SHP77 (cell line): ENCODE measurements at regions not wholly inside any gene's neighbourhood (a gene's known extent, or its start where the extent isn't known, plus 50 kb on each side); places are given as distances from the start of the nearest gene placed in this dataset.

ENCODE experiments used
- DNase-seq, 2 experiments: peaks; one replicate each; lab custom pipeline; 2025; lab: John Stamatoyannopoulos, UW

DNA sequence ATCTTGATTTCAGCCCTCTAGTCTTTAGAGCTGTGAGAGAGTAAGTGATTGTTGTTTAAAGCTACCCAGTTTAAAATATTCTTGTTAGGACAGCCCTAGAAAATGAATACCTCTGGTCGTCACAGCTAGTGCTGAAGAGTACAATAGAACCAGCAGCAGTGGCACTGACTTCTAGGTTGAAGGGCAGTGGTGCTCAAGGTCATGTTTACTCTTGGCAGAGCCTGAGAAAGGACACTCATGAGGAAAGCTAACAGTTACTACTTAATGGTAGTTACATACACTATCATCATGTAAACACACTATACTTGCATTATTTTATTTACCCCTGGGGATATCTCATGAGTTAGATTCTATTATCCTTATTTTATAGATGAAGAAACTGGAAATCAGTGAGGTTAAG is 323.0 kb downstream of the SH2D4B start:
- DNase-seq, result no peak

GRCh38 chr10:80861882-80862281 is 324.2 kb downstream of the SH2D4B start:
- DNase-seq, result no peak

DNA sequence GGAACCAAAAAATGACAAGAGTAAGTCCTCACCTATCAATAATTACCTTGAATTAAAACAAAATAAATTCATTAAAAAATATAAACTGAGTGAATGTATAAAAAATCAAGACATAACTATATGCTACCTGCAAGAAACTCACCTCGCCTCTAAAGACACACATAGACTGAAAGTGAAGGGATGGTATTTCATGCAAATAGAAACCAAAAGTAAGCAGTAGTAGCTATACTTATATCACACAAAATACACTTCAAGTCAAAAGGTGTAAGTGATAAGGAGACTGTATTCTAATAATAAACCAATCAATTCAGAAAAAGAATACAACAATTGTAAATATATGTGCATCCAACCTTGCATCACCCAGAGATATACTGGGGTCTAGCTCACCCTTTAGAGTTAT is 332.6 kb downstream of the SH2D4B start:
- no peak for DNase-seq

DNA sequence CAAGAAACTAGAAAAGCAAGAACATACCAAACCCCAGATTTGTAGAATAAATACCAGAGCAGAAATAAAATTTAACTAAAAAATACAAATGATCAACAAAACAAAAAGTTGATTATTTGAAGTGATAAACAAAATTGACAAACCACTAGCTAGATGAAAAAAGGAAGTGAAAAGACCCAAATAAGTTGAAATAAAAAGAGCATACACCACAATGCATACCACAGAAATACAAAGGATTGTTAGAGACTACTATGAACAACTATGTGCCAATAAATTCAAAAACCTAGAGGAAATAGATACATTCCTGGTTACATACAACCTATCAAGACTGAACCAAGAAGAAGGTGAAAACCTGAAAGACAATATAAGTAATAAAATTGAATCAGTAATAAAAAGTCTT is 333.4 kb downstream of the SH2D4B start:
- no peak for DNase-seq

DNA sequence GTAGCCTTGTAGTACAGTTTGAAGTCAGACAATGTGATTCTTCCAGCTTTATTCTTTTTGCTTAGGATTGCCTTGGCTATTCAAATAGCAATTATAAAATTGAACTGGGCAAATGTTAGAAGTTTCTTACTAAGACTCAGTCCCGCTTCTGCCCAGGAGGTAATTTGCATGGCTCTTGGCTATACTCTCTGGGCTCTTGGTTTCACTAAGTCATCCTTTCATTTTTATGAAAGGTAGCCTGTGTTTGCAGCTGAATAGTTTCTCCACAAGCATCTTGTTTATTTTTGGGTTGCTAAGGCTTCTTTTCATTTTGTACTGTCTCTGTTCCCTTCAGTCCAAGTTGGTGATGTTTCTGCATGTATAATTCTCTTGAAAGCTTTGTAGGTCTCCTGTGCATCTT is 340.6 kb downstream of the SH2D4B start:
- DNase-seq, result no peak

GRCh38 chr10:80890146-80890545 is 352.4 kb downstream of the SH2D4B start:
- no peak for DNase-seq

GRCh38 chr10:80893256-80893655 is 355.6 kb downstream of the SH2D4B start:
- DNase-seq, result no peak

- DNase-seq, result no peak
Observed at GRCh38 chr10:80894311-80894791, 356.6 kb downstream of the SH2D4B start.

GRCh38 chr10:80894797-80895467 is 357.2 kb downstream of the SH2D4B start:
- no peak for DNase-seq

- no peak for DNase-seq
Observed at GRCh38 chr10:80896076-80896475, 358.4 kb downstream of the SH2D4B start.

GRCh38 chr10:80896959-80897358 is 359.3 kb downstream of the SH2D4B start:
- no peak for DNase-seq

DNA sequence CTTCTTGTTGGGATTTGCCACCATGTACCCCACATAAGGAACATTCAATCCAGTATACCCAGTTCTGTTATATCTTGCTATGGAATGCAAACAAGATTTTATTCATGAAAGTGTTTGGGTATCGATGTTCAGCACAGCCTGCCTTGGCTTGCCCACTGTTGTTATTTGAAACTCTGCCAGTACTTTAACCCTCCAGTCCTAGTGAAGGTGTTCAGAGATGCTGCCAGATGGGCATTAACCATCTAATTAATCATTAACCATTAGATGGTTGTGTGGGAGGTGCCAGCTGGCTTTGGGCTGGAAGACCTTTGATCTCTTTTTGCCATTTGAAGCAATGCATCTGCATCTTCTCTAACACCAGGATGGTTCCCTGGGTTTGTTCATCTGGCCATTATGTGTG is 363.0 kb downstream of the SH2D4B start:
- DNase-seq, result no peak

DNA sequence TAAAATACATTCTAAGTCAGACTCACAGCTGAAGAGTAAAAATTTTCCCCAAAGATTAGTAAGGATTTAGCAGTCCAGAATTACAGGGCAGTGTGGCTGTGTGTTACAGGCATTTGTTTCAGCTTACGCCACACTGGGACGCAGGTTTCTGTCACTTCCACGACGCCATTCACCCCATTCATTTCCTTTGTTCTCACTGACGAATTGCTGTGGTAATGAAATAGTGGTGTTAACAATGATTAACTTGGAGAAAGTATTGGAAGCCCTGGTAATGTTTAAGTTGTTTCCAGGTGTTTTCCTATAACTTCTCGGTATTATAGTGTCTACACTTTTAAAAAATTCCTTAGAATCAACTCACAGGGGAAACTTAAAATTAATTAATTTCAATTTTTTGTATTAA is 370.9 kb downstream of the SH2D4B start:
- no peak for DNase-seq

- DNase-seq, result no peak
Observed at GRCh38 chr10:80909254-80909653, 371.6 kb downstream of the SH2D4B start.

DNA sequence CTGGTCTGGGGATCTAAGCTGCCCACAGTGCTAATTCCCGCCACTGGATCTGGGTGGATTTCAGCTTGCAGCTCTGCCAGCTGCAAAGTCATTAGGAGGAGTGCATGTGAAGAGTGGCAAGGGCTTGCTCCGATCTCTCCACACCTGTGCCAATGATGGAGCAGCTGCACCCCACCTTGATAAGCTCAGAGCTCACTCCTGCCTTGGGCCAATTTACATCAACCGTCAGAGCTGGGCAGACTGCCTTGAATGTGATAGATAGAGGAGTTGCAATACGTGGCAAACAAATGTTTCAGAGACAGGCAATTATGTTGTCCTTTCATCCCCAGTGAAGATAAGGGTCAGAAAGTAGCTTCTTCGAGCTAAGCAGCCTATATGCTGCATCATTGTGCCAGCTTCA is 379.9 kb downstream of the SH2D4B start:
- no peak for DNase-seq

DNA sequence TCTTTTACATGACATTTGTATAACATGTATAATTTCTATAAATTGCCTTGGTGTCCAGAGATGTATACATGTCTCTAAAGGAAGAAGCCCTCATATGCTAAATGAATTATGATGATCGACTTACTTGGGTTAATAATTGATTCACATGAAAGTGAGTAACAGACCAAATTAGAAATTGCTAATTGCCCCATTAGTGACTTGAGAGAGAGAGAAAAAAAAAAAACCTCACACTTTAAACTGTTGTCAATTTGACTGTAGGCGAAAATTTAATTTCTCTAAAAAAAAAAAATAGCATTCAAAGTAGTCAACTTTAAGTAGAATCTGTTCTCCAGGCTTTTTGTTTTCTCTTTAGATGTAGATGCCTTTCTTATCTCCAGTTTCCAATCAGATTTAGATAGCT is 383.3 kb downstream of the SH2D4B start:
- no peak for DNase-seq

GRCh38 chr10:80924063-80924952 is 386.6 kb downstream of the SH2D4B start:
- DNase-seq, result peak in 1 of 2 experiments; percentile 6

- DNase-seq, result no peak
Observed at GRCh38 chr10:80927419-80928078, 389.8 kb downstream of the SH2D4B start.

DNA sequence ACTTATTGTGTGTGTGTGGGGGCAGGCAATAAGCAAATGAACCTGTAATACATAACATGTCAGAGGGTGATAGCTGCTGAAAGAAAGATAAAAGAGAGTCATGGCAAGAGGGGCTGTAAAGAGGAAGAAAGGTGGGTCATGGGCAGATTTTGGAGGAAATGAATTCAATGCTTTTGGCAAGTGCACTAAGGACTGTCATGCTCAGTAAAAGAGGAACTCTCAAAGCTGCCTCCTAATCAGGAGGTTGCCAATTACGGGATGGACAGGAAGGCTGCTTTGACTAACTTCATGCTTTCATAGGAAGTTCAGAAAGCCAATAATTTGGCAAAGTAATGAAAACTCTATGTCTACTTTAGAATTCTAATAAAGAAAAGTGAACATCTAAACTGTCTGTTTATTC is 401.2 kb downstream of the SH2D4B start:
- no peak for DNase-seq

DNA sequence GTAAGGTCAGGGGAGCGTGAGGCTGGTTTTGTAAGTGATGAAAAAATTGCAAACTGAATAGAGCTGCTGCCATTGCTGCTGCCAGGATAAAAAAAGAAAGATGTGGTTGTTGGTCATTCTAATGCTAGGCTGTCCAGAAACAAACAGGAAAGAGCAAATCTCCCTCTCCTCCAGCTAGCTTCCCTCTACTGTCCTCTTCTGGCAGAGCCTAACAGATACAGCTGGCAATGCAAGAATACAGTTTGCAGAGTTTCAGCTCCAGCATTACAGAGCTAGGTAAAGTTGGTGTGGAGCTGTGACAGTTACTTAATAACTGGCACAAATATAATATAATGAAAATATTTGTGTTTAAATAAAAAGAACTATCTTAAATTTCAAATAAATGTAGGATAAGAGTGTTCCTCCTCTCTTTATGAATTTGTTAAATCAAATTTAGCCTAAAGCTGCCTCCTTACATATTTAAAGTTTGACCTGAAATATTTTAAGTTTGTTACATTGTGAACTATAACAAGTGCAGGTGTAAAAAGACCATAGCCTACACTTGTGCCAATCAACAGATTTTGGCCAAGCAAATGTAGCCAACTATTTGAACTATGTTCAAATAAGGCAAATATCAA is 407.7 kb downstream of the SH2D4B start:
- DNase-seq, result no peak

DNA sequence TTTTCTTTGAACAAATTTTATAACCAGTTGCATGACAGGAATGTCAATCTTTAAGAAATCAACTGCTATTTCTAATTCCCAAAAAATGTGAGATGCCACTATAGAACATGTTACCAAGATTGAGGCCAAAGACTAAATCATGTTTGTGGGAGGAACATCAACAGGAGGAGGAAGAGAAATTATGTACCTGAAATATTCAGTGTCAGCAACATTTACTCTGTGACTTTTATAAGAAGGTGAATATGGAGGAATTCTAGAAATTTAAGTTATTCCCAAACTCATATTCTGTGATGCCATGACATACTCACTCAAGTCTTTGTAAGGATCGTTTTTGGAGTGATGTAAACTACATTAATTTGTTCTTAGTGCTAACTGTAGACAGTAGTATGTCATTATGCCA is 408.4 kb downstream of the SH2D4B start:
- DNase-seq, result no peak

DNA sequence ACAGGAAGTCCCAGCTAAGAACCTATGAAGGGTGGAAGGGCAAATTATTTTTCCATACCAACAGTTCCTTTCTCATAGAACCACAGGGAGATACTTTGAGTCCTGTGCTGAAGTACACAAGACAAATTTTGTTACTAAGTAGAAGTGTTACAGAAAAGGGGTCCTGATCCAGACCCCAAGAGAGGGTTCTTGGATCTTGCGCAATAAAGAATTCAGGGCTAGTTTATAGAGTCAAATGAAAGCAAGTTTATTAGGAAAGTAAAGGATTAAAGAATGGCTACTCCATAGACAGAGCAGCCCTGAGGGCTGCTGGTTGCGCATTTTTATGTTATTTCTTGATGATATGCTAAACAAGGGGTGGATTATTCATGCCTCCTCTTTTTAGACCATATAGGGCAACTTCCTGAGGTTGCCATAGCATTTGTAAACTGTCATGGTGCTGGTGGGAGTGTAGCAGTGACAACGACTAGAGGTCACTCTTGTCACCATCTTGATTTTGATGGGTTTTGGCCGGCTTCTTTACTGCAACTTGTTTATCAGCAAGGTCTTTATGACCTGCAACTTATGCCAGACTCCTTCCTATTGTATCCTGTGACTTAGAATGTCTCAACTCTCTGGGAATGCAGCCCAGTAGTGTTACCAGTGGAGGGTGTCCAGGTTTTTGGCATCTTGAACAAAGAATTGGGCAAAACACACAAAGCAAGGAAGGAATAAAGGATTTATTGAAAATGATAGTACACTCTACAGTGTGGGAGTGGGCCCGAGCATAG is 409.4 kb downstream of the SH2D4B start:
- no peak for DNase-seq
